ENCODE measurements at regions not wholly inside any gene's neighbourhood (a gene's known extent, or its start where the extent isn't known, plus 50 kb on each side); places are given as distances from the start of the nearest gene placed in this dataset.

- DNase-seq (ENCODE audit: low spot score), result peak; percentile 88
Measured at GRCh38 chr3:187954873-187955586, 198.9 kb upstream of the LPP start.

- DNase-seq (ENCODE audit: low spot score), result no peak
Measured at GRCh38 chr3:187955587-187955952, 198.4 kb upstream of the LPP start.

GRCh38 chr3:187957165-187957581 is 196.8 kb upstream of the LPP start:
- no peak for DNase-seq (ENCODE audit: low spot score)

GRCh38 chr3:187957582-187957981 is 196.4 kb upstream of the LPP start:
- DNase-seq (ENCODE audit: low spot score), result no peak

GRCh38 chr3:187958432-187959003 is 195.4 kb upstream of the LPP start:
- DNase-seq (ENCODE audit: low spot score), result no peak

- no peak for DNase-seq (ENCODE audit: low spot score)
Measured at GRCh38 chr3:187960820-187961219, 193.1 kb upstream of the LPP start.

- no peak for DNase-seq (ENCODE audit: low spot score)
Measured at GRCh38 chr3:187961366-187961765, 192.6 kb upstream of the LPP start.

- DNase-seq (ENCODE audit: low spot score), result no peak
Measured at GRCh38 chr3:187963003-187963676, 190.8 kb upstream of the LPP start.

GRCh38 chr3:187963677-187964385 is 190.1 kb upstream of the LPP start:
- DNase-seq (ENCODE audit: low spot score), result no peak

GRCh38 chr3:187964760-187965159 is 189.2 kb upstream of the LPP start:
- no peak for DNase-seq (ENCODE audit: low spot score)

- DNase-seq (ENCODE audit: low spot score), result no peak
Measured at GRCh38 chr3:187966096-187966495, 187.9 kb upstream of the LPP start.

GRCh38 chr3:187966636-187967406 is 187.1 kb upstream of the LPP start:
- DNase-seq (ENCODE audit: low spot score), result no peak

- DNase-seq (ENCODE audit: low spot score), result no peak
Measured at GRCh38 chr3:187967993-187968392, 186.0 kb upstream of the LPP start.

- DNase-seq (ENCODE audit: low spot score), result peak; percentile 52
Measured at GRCh38 chr3:187968883-187969580, 184.9 kb upstream of the LPP start.

- DNase-seq (ENCODE audit: low spot score), result peak; percentile 23
Measured at GRCh38 chr3:187969581-187969950, 184.4 kb upstream of the LPP start.

GRCh38 chr3:187970106-187970505 is 183.9 kb upstream of the LPP start:
- DNase-seq (ENCODE audit: low spot score), result no peak

GRCh38 chr3:187971629-187972028 is 182.3 kb upstream of the LPP start:
- DNase-seq (ENCODE audit: low spot score), result no peak

- no peak for DNase-seq (ENCODE audit: low spot score)
Measured at GRCh38 chr3:187972454-187972853, 181.5 kb upstream of the LPP start.

GRCh38 chr3:187973977-187974870 is 179.7 kb upstream of the LPP start:
- DNase-seq (ENCODE audit: low spot score), result no peak

GRCh38 chr3:187974871-187975271 is 179.1 kb upstream of the LPP start:
- no peak for DNase-seq (ENCODE audit: low spot score)

Measured in kidney tubule cell (primary cell).